ENCODE measurements at regions not wholly inside any gene's neighbourhood (a gene's known extent, or its start where the extent isn't known, plus 50 kb on each side); places are given as distances from the start of the nearest gene placed in this dataset.
"Not testable (repeated sequence)": the region's sequence is repeated elsewhere in the genome, so short reads cannot be mapped to it uniquely, and the experiment has no call there.

- not testable (repeated sequence) for TF ChIP-seq CTCF, POLR2A (IDR thresholded peaks at IDR 0.05)
Measured at GRCh38 chr21:7817013-7817412, 2704.4 kb upstream of the TPTE start.
